HEK293 (cell line): ENCODE measurements at regions not wholly inside any gene's neighbourhood (a gene's known extent, or its start where the extent isn't known, plus 50 kb on each side); places are given as distances from the start of the nearest gene placed in this dataset.

Experiments
- KLF1 ChIP-seq: fragments of 450-650 bp; formaldehyde crosslinking; IDR thresholded peaks from 2 replicates; pipeline ENCODE4 v1.5.1; 2016; ENCODE audit warnings: missing biosample characterization, missing genetic modification characterization
- TCF7L2 ChIP-seq: IDR thresholded peaks from 2 replicates; pipeline ENCODE4 v1.6.1; 2011; ENCODE audit warnings: low read depth, mild to moderate bottlenecking, inconsistent platforms, low read length, moderate library complexity, borderline replicate concordance
- ZBTB48 ChIP-seq: fragments of 450-650 bp; formaldehyde crosslinking; IDR thresholded peaks from 2 replicates; pipeline ENCODE4 v1.5.1; 2016; ENCODE audit warnings: missing biosample characterization, missing genetic modification characterization
- ZFHX2 ChIP-seq: fragments of 450-650 bp; formaldehyde crosslinking; conservative IDR thresholded peaks from 2 replicates; pipeline ENCODE4 v1.5.1; 2016; ENCODE audit warnings: missing biosample characterization, missing genetic modification characterization
- ZFP41 ChIP-seq: fragments of 450-650 bp; formaldehyde crosslinking; IDR thresholded peaks from 2 replicates; pipeline ENCODE4 v1.5.1; 2016; ENCODE audit warnings: missing biosample characterization, missing genetic modification characterization, borderline replicate concordance
- ZNF274 ChIP-seq, 2 experiments: fragments of 200-500 bp in 1 of 2; fragments of 450-650 bp in 1 of 2; sonication (Bioruptor generic) in 1 of 2; formaldehyde crosslinking in 1 of 2; IDR thresholded peaks; 2 replicates each; pipeline versions ENCODE4 v1.5.1 to v1.6.1; 2014 to 2016; ENCODE audit warnings: borderline replicate concordance in 1 of 2, inconsistent platforms in 1 of 2, low read length in 1 of 2, missing biosample characterization in 1 of 2, missing genetic modification characterization in 1 of 2
- ZNF394 ChIP-seq: fragments of 450-650 bp; formaldehyde crosslinking; IDR thresholded peaks from 2 replicates; pipeline ENCODE4 v1.5.1; 2016; ENCODE audit warnings: missing biosample characterization, missing genetic modification characterization, mild to moderate bottlenecking, moderate library complexity, borderline replicate concordance
- ZNF747 ChIP-seq: fragments of 450-650 bp; formaldehyde crosslinking; IDR thresholded peaks from 2 replicates; pipeline ENCODE4 v1.5.1; 2016; ENCODE audit warnings: missing biosample characterization, missing genetic modification characterization
- ZNF837 ChIP-seq: fragments of 450-650 bp; formaldehyde crosslinking; IDR thresholded peaks from 2 replicates; pipeline ENCODE4 v1.5.1; 2016; ENCODE audit warnings: missing biosample characterization, missing genetic modification characterization
- TF ChIP-seq, protein P1 (sequence below): fragments of 450-650 bp; formaldehyde crosslinking; IDR thresholded peaks from 2 replicates; pipeline ENCODE4 v1.5.1; 2016; ENCODE audit warnings: missing biosample characterization, missing genetic modification characterization
- TF ChIP-seq, protein P2 (sequence below): fragments of 450-650 bp; formaldehyde crosslinking; IDR thresholded peaks from 2 replicates; pipeline ENCODE4 v1.5.1; 2016; ENCODE audit warnings: missing biosample characterization, missing genetic modification characterization
- TF ChIP-seq, protein P3 (sequence below): sonication (generic); formaldehyde crosslinking; IDR thresholded peaks from 2 replicates; pipeline ENCODE4 v1.8.1; 2022; ENCODE audit warnings: mild to moderate bottlenecking, moderate library complexity, missing genetic modification reagents

DNA sequence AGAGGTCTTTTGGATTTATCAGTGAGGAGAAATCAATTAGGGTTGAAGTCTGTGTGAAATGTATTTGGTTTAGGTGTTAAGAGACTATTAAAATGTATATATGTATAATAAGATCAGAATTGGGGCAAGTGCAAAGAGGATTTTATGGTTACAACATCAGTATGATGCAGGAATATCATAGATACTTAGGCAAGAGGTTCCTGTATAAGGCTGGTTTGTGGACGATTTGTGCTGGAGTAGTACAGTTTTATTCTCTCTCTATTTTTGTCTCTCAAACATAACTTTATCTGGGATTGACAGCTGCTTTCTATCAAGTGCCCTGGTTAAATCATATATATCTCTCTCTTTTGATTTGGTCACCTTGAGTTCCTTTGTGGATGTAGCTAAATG, 142.5 kb downstream of the CTH start:
- TF ChIP-seq ZNF274 (IDR thresholded peaks at IDR 0.05; ENCODE audit: low read length) (no peak), ZNF274 (tag by site-specific recombination; IDR thresholded peaks at IDR 0.05; ENCODE audit: borderline replicate concordance) (no peak), KLF1 (tag by site-specific recombination) (no peak), ZBTB48 (tag by site-specific recombination) (no peak), ZFHX2 (tag by site-specific recombination) (no peak), ZNF837 (tag by site-specific recombination) (no peak), ZFP41 (tag by site-specific recombination) (no peak), TCF7L2 (no peak), ZNF394 (no peak), ZNF747 (no peak)
- TF ChIP-seq, protein P1, sequence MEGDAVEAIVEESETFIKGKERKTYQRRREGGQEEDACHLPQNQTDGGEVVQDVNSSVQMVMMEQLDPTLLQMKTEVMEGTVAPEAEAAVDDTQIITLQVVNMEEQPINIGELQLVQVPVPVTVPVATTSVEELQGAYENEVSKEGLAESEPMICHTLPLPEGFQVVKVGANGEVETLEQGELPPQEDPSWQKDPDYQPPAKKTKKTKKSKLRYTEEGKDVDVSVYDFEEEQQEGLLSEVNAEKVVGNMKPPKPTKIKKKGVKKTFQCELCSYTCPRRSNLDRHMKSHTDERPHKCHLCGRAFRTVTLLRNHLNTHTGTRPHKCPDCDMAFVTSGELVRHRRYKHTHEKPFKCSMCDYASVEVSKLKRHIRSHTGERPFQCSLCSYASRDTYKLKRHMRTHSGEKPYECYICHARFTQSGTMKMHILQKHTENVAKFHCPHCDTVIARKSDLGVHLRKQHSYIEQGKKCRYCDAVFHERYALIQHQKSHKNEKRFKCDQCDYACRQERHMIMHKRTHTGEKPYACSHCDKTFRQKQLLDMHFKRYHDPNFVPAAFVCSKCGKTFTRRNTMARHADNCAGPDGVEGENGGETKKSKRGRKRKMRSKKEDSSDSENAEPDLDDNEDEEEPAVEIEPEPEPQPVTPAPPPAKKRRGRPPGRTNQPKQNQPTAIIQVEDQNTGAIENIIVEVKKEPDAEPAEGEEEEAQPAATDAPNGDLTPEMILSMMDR (tag by site-specific recombination), result no peak
- TF ChIP-seq, protein P2, sequence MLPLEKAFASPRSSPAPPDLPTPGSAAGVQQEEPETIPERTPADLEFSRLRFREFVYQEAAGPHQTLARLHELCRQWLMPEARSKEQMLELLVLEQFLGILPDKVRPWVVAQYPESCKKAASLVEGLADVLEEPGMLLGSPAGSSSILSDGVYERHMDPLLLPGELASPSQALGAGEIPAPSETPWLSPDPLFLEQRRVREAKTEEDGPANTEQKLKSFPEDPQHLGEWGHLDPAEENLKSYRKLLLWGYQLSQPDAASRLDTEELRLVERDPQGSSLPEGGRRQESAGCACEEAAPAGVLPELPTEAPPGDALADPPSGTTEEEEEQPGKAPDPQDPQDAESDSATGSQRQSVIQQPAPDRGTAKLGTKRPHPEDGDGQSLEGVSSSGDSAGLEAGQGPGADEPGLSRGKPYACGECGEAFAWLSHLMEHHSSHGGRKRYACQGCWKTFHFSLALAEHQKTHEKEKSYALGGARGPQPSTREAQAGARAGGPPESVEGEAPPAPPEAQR (tag by site-specific recombination), result no peak
- TF ChIP-seq, protein P3, sequence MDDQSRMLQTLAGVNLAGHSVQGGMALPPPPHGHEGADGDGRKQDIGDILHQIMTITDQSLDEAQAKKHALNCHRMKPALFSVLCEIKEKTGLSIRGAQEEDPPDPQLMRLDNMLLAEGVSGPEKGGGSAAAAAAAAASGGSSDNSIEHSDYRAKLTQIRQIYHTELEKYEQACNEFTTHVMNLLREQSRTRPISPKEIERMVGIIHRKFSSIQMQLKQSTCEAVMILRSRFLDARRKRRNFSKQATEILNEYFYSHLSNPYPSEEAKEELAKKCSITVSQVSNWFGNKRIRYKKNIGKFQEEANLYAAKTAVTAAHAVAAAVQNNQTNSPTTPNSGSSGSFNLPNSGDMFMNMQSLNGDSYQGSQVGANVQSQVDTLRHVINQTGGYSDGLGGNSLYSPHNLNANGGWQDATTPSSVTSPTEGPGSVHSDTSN, result no peak
